Sciatic nerve (tissue), 2 donors: ENCODE measurements at regions not wholly inside any gene's neighbourhood (a gene's known extent, or its start where the extent isn't known, plus 50 kb on each side); places are given as distances from the start of the nearest gene placed in this dataset.
A peak's percentile ranks its signal among the peaks of the same experiment; 100 is the strongest.

ENCODE experiments used
- ATAC-seq: fragments of 200-7000 bp; cut with Tn5 transposase; one replicate; pipeline ENCODE4 v1.9.1; 2020; ENCODE audit warnings: mild to moderate bottlenecking, moderate library complexity
- DNase-seq: peaks from one replicate; pipeline ENCODE4 v3.0.0-alpha.2; 2020; ENCODE audit warnings: low spot score
- intact Hi-C: fragments of 100-400 bp; cut with DNase I; formaldehyde crosslinking; loops from one replicate; pipeline ENCODE4 v1.14.2; 2022
- donor health status: DM: no; HTN: no; CAD: no.
- donor health status: DM: no; HTN: no; CAD: no.

GRCh38 chr20:58568483-58569240 is 53.5 kb upstream of the APCDD1L start:
- intact Hi-C loops = no loop called here
- DNase-seq = no peak
- peak; percentile 39 for ATAC-seq

- intact Hi-C loops = no loop called here
- ATAC-seq = no peak
- DNase-seq = no peak
Measured at GRCh38 chr20:58568126-58568482, 52.9 kb upstream of the APCDD1L start.

- intact Hi-C loops = no loop called here
- ATAC-seq (no peak), DNase-seq (no peak)
Measured at GRCh38 chr20:58567437-58567836, 52.2 kb upstream of the APCDD1L start.

- intact Hi-C loops = no loop called here
- ATAC-seq (no peak), DNase-seq (no peak)
Measured at GRCh38 chr20:58566981-58567380, 51.8 kb upstream of the APCDD1L start.

- DNase-seq (no peak), ATAC-seq (no peak)
- intact Hi-C loops = no loop called here
Measured at GRCh38 chr20:58565461-58566175, 50.4 kb upstream of the APCDD1L start.
